H1 (cell line): ENCODE measurements at regions not wholly inside any gene's neighbourhood (a gene's known extent, or its start where the extent isn't known, plus 50 kb on each side); places are given as distances from the start of the nearest gene placed in this dataset.
A peak's percentile ranks its signal among the peaks of the same experiment; 100 is the strongest.

Source experiments
- CTCF ChIA-PET: fragments of 300-600 bp; sonication (Branson Sonifier 250); formaldehyde crosslinking; loops from one replicate; lab custom pipeline; 2021; ENCODE audit not compliant: partially characterized antibody; lab: Charles Lee
- POLR2A ChIA-PET: fragments of 300-600 bp; sonication (Branson Sonifier 250); formaldehyde crosslinking; loops from one replicate; lab custom pipeline; 2021; ENCODE audit warnings: inconsistent platforms; ENCODE audit not compliant: partially characterized antibody; lab: Charles Lee
- DNase-seq, 2 experiments: peaks; one replicate each; pipeline versions ENCODE4 v3.0.0 to v3.0.0-alpha.2; 2010 to 2022; ENCODE audit warnings: low spot score in 2 of 2, low read depth in 1 of 2, mixed read lengths in 1 of 2
- FAIRE-seq: peaks from 2 replicates; lab custom pipeline; 2011; peaks lifted over from hg19 to GRCh38; lab: Jason Lieb, UNC
- H2AFZ ChIP-seq: 2 replicates; pipeline ENCODE4 v1.8.1; 2012; ENCODE audit warnings: low read length, inconsistent platforms
- H2AK5ac ChIP-seq: 2 replicates; pipeline ENCODE4 v1.6.1; 2013; ENCODE audit warnings: low read depth, low read length
- H2BK120ac ChIP-seq: replicated peaks from 2 replicates; pipeline ENCODE3; 2013; ENCODE audit warnings: low read depth, low read length, inconsistent platforms
- H2BK12ac ChIP-seq: 2 replicates; pipeline ENCODE4 v1.6.1; 2013; ENCODE audit warnings: low read depth, low read length
- H2BK15ac ChIP-seq: 2 replicates; pipeline ENCODE4 v1.6.1; 2013; ENCODE audit warnings: low read length
- H2BK20ac ChIP-seq: 2 replicates; pipeline ENCODE4 v1.6.1; 2013; ENCODE audit warnings: low read length
- H2BK5ac ChIP-seq: 2 replicates; pipeline ENCODE4 v1.6.1; 2013; ENCODE audit warnings: low read depth, low read length
- H3K14ac ChIP-seq: 2 replicates; pipeline ENCODE4 v1.6.1; 2013; ENCODE audit warnings: inconsistent platforms; ENCODE audit not compliant: insufficient read length
- H3K18ac ChIP-seq: 2 replicates; pipeline ENCODE4 v1.6.1; 2013; ENCODE audit warnings: low read length; ENCODE audit errors: extremely low read depth
- H3K23ac ChIP-seq: 2 replicates; pipeline ENCODE4 v1.6.1; 2013; ENCODE audit warnings: inconsistent platforms; ENCODE audit not compliant: insufficient read length
- H3K23me2 ChIP-seq: 2 replicates; pipeline ENCODE4 v1.6.1; 2013; ENCODE audit warnings: low read depth, low read length
- H3K27ac ChIP-seq: 2 replicates; pipeline ENCODE4 v1.6.1; 2011; ENCODE audit warnings: low read depth, low read length, inconsistent platforms
- H3K27me3 ChIP-seq, 4 experiments: replicated peaks in 1 of 4; 1 replicate in 1 of 4; 2 replicates in 3 of 4; pipeline versions ENCODE4 v1.6.1 to v1.8.1; 2011 to 2013; ENCODE audit warnings: low read length in 3 of 4, mild to moderate bottlenecking in 3 of 4, inconsistent platforms in 2 of 4, mixed read lengths in 2 of 4, moderate library complexity in 1 of 4; ENCODE audit not compliant: control insufficient read depth in 3 of 4, insufficient read depth in 3 of 4; ENCODE audit errors: extremely low read depth in 1 of 4
- H3K36me3 ChIP-seq, 4 experiments: 2 replicates each; pipeline versions ENCODE4 v1.6.1 to v1.8.1; 2011 to 2013; ENCODE audit warnings: mild to moderate bottlenecking in 4 of 4, low read length in 3 of 4, moderate library complexity in 2 of 4, control low read depth in 1 of 4, inconsistent platforms in 1 of 4; ENCODE audit not compliant: insufficient read depth in 4 of 4, control insufficient read depth in 2 of 4
- H3K4ac ChIP-seq: replicated peaks from 2 replicates; pipeline ENCODE3; 2013; ENCODE audit warnings: low read length, low read depth, mixed read lengths, inconsistent platforms; ENCODE audit not compliant: insufficient read length
- H3K4me1 ChIP-seq, 4 experiments: replicated peaks in 1 of 4; 1 replicate in 1 of 4; 2 replicates in 3 of 4; pipeline versions ENCODE4 v1.6.1 to v1.8.1; 2011 to 2013; ENCODE audit warnings: low read length in 3 of 4, inconsistent platforms in 2 of 4, mixed read lengths in 1 of 4; ENCODE audit not compliant: insufficient read depth in 4 of 4, control insufficient read depth in 3 of 4
- H3K4me2 ChIP-seq, 2 experiments: 2 replicates each; pipeline versions ENCODE4 v1.6.1 to v1.8.1; 2011 to 2013; ENCODE audit warnings: low read depth in 2 of 2, low read length in 2 of 2, control low read depth in 1 of 2, inconsistent platforms in 1 of 2, mild to moderate bottlenecking in 1 of 2; ENCODE audit not compliant: insufficient read depth in 1 of 2
- H3K4me3 ChIP-seq, 4 experiments: fragments of 200-600, 300-600 bp in 1 of 4; sonication (generic), shearing (Covaris generic), sonication (Bioruptor Twin) in 1 of 4; 2 replicates each; pipeline versions ENCODE4 v1.5.1 to v1.8.1; 2011 to 2016; ENCODE audit warnings: low read length in 4 of 4, low read depth in 3 of 4, control low read depth in 2 of 4, inconsistent platforms in 2 of 4, mild to moderate bottlenecking in 2 of 4, mixed read lengths in 1 of 4, moderate library complexity in 1 of 4; ENCODE audit not compliant: insufficient read depth in 2 of 4; ENCODE audit errors: extremely low read depth in 1 of 4
- H3K56ac ChIP-seq: replicated peaks from 2 replicates; pipeline ENCODE3; 2013; ENCODE audit warnings: low read depth, mild to moderate bottlenecking, mixed read lengths, low read length, inconsistent platforms; ENCODE audit not compliant: insufficient read length
- H3K79me1 ChIP-seq: 2 replicates; pipeline ENCODE4 v1.6.1; 2013; ENCODE audit warnings: low read depth, low read length, control low read depth
- H3K79me2 ChIP-seq, 2 experiments: 2 replicates each; pipeline versions ENCODE4 v1.6.1 to v1.8.1; 2012 to 2013; ENCODE audit warnings: low read length in 2 of 2, mild to moderate bottlenecking in 2 of 2, inconsistent platforms in 1 of 2; ENCODE audit not compliant: insufficient read depth in 2 of 2, control insufficient read depth in 1 of 2
- H3K9ac ChIP-seq, 4 experiments: replicated peaks in 1 of 4; 1 replicate in 1 of 4; 2 replicates in 3 of 4; pipeline versions ENCODE4 v1.6.1 to v1.8.1; 2011 to 2013; ENCODE audit warnings: low read depth in 3 of 4, low read length in 3 of 4, control low read depth in 2 of 4, mild to moderate bottlenecking in 2 of 4, moderate library complexity in 2 of 4, inconsistent platforms in 1 of 4; ENCODE audit errors: extremely low read depth in 1 of 4
- H3K9me3 ChIP-seq, 2 experiments: 2 replicates each; pipeline versions ENCODE4 v1.6.1 to v1.8.1; 2012 to 2013; ENCODE audit warnings: mild to moderate bottlenecking in 2 of 2, moderate library complexity in 2 of 2, control low read depth in 1 of 2, inconsistent platforms in 1 of 2, low read depth in 1 of 2, low read length in 1 of 2, mixed read lengths in 1 of 2; ENCODE audit not compliant: insufficient read depth in 2 of 2
- H4K20me1 ChIP-seq, 2 experiments: replicated peaks in 1 of 2; 2 replicates each; pipeline versions ENCODE3 to v1.8.1; 2011 to 2013; ENCODE audit warnings: inconsistent platforms in 2 of 2, low read length in 2 of 2, mild to moderate bottlenecking in 1 of 2; ENCODE audit not compliant: insufficient read depth in 2 of 2, control insufficient read depth in 1 of 2
- H4K5ac ChIP-seq: 2 replicates; pipeline ENCODE4 v1.6.1; 2013; ENCODE audit warnings: low read length, low read depth, mixed read lengths, inconsistent platforms; ENCODE audit not compliant: insufficient read length
- H4K8ac ChIP-seq: 2 replicates; pipeline ENCODE4 v1.8.0; 2013; ENCODE audit warnings: mild to moderate bottlenecking, moderate library complexity, low read length, inconsistent platforms; ENCODE audit not compliant: insufficient read depth; ENCODE audit errors: extremely low read depth
- H4K91ac ChIP-seq: replicated peaks from 2 replicates; pipeline ENCODE3; 2013; ENCODE audit warnings: low read length, mixed read lengths, inconsistent platforms; ENCODE audit not compliant: insufficient read length
- CTBP2 ChIP-seq: IDR thresholded peaks from 2 replicates; pipeline ENCODE4 v1.7.0; 2011; ENCODE audit warnings: borderline replicate concordance, mild to moderate bottlenecking, moderate library complexity, mixed read lengths, low read length; ENCODE audit not compliant: insufficient read depth, insufficient read length
- EGR1 ChIP-seq: IDR thresholded peaks from 2 replicates; pipeline ENCODE4 v1.6.1; 2011; ENCODE audit warnings: low read depth, low read length, borderline replicate concordance
- EP300 ChIP-seq, 2 experiments: IDR thresholded peaks; 1 replicate in 1 of 2; 2 replicates in 1 of 2; pipeline ENCODE4 v1.6.1; 2011 to 2012; ENCODE audit warnings: low read depth in 2 of 2, low read length in 2 of 2, mild to moderate bottlenecking in 2 of 2, borderline replicate concordance in 1 of 2, inconsistent platforms in 1 of 2, moderate library complexity in 1 of 2
- GABPA ChIP-seq: IDR thresholded peaks from 2 replicates; pipeline ENCODE4 v1.6.1; 2011; ENCODE audit warnings: mild to moderate bottlenecking, low read length, moderate library complexity, borderline replicate concordance; ENCODE audit not compliant: insufficient read depth
- MAFK ChIP-seq: IDR thresholded peaks from 2 replicates; pipeline ENCODE4 v1.6.1; 2012; ENCODE audit warnings: low read depth, mild to moderate bottlenecking, improper control_type of control experiment, low read length
- NRF1 ChIP-seq: IDR thresholded peaks from 2 replicates; pipeline ENCODE4 v1.6.1; 2011; ENCODE audit warnings: mild to moderate bottlenecking, low read depth, low read length, improper control_type of control experiment
- PHF8 ChIP-seq: fragments of 200-600 bp; sonication (generic); conservative IDR thresholded peaks from 2 replicates; pipeline ENCODE4 v1.7.1; 2012; ENCODE audit warnings: low read depth, mild to moderate bottlenecking, inconsistent platforms, low read length, moderate library complexity
- RNF2 ChIP-seq: fragments of 200-900, 300-1000 bp; sonication (generic); IDR thresholded peaks from 2 replicates; pipeline ENCODE4 v1.7.1; 2016; ENCODE audit warnings: borderline replicate concordance, low read depth, mild to moderate bottlenecking, antibody characterized with exemption, low read length; ENCODE audit not compliant: poor library complexity, severe bottlenecking; ENCODE audit errors: missing control alignments
- SAP30 ChIP-seq: fragments of 300-600 bp; sonication (generic); IDR thresholded peaks from 2 replicates; pipeline ENCODE4 v1.7.1; 2012; ENCODE audit warnings: low read length, moderate library complexity, mild to moderate bottlenecking, inconsistent platforms; ENCODE audit not compliant: insufficient read depth, insufficient replicate concordance
- SP1 ChIP-seq: IDR thresholded peaks from 2 replicates; pipeline ENCODE4 v1.6.1; 2011; ENCODE audit warnings: low read depth, low read length
- TEAD4 ChIP-seq: IDR thresholded peaks from 2 replicates; pipeline ENCODE4 v1.6.1; 2012; ENCODE audit warnings: low read depth, low read length, inconsistent platforms, mixed read lengths
- WGBS, 2 experiments: shearing (Covaris generic) in 1 of 2; methylation state at CpG; one replicate each; pipeline versions ENCODE4 v1.1.6 to v1.1.7; 2013 to 2015; ENCODE audit warnings: low lambda C conversion rate in 2 of 2, mixed read lengths in 2 of 2, inconsistent platforms in 1 of 2, low coverage in 1 of 2, missing lambda C conversion rate in 1 of 2; ENCODE audit not compliant: insufficient replicate concordance in 2 of 2, insufficient coverage in 1 of 2, insufficient read length in 1 of 2; ENCODE audit errors: extremely low coverage in 1 of 2, missing lambda C conversion rate in 1 of 2; 5-methylcytosine and 5-hydroxymethylcytosine counted together

- Histone ChIP-seq H3K9ac (no peak overlapping the region), H3K18ac (no peak overlapping the region), H2BK120ac (no peak overlapping the region), H3K23me2 (no peaks in the 10 kb centered on the region; the same call in 1 of the 2 replicates), H3K56ac (no peak overlapping the region), H3K79me1 (no peaks in the 10 kb centered on the region), H3K79me2 (no peaks in the 10 kb centered on the region), H3K4ac (no peak overlapping the region), H3K4me2 (no peak overlapping the region), H4K91ac (no peak overlapping the region), H3K4me3 (no peak overlapping the region), H4K5ac (no peak overlapping the region), H2BK5ac (no peak overlapping the region), H3K4me1 (peaks cover 0 to 4% (median 0%) of the 10 kb centered on the region in 4 experiments; a peak in 1 of 7 replicates), H2BK12ac (no peak overlapping the region), H3K36me3 (no peaks in the 10 kb centered on the region), H4K20me1 (no peaks in the 10 kb centered on the region), H3K9me3 (no peaks in the 10 kb centered on the region), H3K27me3 (no peaks in the 10 kb centered on the region), H3K23ac (no peak overlapping the region), H3K14ac (no peak overlapping the region), H3K27ac (no peak overlapping the region), H2AFZ (no peak overlapping the region), H2BK20ac (no peak overlapping the region), H2BK15ac (no peak overlapping the region), H4K8ac (no peak overlapping the region), H2AK5ac (no peak overlapping the region)
- CTCF ChIA-PET = interaction anchor here (1.4 kb wide), 1 partner anchor 29 kb away, joined by 5 read pairs; no protein-coding TSS in a partner anchor
- POLR2A ChIA-PET = no interaction called here
- 91% methylated on average over 9 of the region's 9 CpGs; no CpG with 5 or more reads in 1 of the 2 experiments for WGBS, 2 experiments
- peak in 1 of 2 experiments; percentile 7 for DNase-seq
- no peak for FAIRE-seq
- TF ChIP-seq NRF1 (no peak), EP300 (IDR thresholded peaks at IDR 0.05; ENCODE audit: borderline replicate concordance in 1 of 2, low read depth in 2 of 2, low read length in 2 of 2) (no peak), SP1 (no peak), TEAD4 (no peak), MAFK (no peak), EGR1 (no peak), PHF8 (no peak), CTBP2 (no peak), GABPA (no peak), SAP30 (no peak), RNF2 (no peak)
These were observed 552.6 kb downstream of the CCDC171 start for GRCh38 chr9:16105168-16106020.
